PFSK-1 (cell line): ENCODE measurements at regions not wholly inside any gene's neighbourhood (a gene's known extent, or its start where the extent isn't known, plus 50 kb on each side); places are given as distances from the start of the nearest gene placed in this dataset.

Experiments used
- FOXP2 ChIP-seq: optimal IDR thresholded peaks from 2 replicates; pipeline ENCODE3; 2011; ENCODE audit warnings: borderline replicate concordance, control low read depth, inconsistent platforms; ENCODE audit not compliant: insufficient read depth; ENCODE audit errors: extremely low read length, extremely low read depth
- POLR2AphosphoS5 ChIP-seq: IDR thresholded peaks from 2 replicates; pipeline ENCODE4 v1.6.1; 2012; ENCODE audit warnings: low read depth, mild to moderate bottlenecking, control low read depth, low read length, moderate library complexity
- SIN3A ChIP-seq: IDR thresholded peaks from 2 replicates; pipeline ENCODE4 v1.6.1; 2012; ENCODE audit warnings: mild to moderate bottlenecking, low read length, moderate library complexity, borderline replicate concordance; ENCODE audit not compliant: insufficient read depth
- TAF1 ChIP-seq: IDR thresholded peaks from 2 replicates; pipeline ENCODE4 v1.6.1; 2012; ENCODE audit warnings: low read length, control low read depth, borderline replicate concordance; ENCODE audit not compliant: insufficient read depth
- TF ChIP-seq, protein P1 (sequence below), 2 experiments: IDR thresholded peaks; 2 replicates each; pipeline versions ENCODE4 v1.6.1 to v1.8.0; 2011 to 2012; ENCODE audit warnings: low read depth in 2 of 2, low read length in 2 of 2, control low read depth in 1 of 2, inconsistent platforms in 1 of 2, mild to moderate bottlenecking in 1 of 2, moderate library complexity in 1 of 2; ENCODE audit not compliant: insufficient read depth in 1 of 2

DNA sequence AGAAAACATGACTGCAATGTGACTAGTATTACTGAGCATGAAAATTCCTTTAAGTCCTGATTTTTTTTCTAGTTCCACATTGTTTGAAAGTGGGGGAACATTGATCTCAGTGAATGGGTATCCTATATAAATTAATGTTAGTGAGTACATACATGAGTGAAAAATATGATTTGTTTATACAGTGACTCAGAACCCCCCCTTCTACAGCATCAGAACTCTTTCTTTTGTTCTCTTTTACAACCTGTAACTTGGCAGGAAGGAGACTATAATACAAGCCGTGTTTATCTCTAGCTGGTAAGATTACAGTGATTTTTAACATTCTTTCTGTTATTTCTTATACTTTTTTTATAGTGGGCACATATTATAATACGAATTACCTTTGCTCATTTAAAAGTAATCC lies 384.7 kb downstream of the PDCD6IP start:
- TF ChIP-seq POLR2AphosphoS5 (no peak), TAF1 (no peak), FOXP2 (no peak), SIN3A (no peak)
- TF ChIP-seq, protein P1, sequence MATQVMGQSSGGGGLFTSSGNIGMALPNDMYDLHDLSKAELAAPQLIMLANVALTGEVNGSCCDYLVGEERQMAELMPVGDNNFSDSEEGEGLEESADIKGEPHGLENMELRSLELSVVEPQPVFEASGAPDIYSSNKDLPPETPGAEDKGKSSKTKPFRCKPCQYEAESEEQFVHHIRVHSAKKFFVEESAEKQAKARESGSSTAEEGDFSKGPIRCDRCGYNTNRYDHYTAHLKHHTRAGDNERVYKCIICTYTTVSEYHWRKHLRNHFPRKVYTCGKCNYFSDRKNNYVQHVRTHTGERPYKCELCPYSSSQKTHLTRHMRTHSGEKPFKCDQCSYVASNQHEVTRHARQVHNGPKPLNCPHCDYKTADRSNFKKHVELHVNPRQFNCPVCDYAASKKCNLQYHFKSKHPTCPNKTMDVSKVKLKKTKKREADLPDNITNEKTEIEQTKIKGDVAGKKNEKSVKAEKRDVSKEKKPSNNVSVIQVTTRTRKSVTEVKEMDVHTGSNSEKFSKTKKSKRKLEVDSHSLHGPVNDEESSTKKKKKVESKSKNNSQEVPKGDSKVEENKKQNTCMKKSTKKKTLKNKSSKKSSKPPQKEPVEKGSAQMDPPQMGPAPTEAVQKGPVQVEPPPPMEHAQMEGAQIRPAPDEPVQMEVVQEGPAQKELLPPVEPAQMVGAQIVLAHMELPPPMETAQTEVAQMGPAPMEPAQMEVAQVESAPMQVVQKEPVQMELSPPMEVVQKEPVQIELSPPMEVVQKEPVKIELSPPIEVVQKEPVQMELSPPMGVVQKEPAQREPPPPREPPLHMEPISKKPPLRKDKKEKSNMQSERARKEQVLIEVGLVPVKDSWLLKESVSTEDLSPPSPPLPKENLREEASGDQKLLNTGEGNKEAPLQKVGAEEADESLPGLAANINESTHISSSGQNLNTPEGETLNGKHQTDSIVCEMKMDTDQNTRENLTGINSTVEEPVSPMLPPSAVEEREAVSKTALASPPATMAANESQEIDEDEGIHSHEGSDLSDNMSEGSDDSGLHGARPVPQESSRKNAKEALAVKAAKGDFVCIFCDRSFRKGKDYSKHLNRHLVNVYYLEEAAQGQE (IDR thresholded peaks at IDR 0.05; ENCODE audit: insufficient read depth in 1 of 2, low read depth in 2 of 2, low read length in 2 of 2) = no peak

DNA sequence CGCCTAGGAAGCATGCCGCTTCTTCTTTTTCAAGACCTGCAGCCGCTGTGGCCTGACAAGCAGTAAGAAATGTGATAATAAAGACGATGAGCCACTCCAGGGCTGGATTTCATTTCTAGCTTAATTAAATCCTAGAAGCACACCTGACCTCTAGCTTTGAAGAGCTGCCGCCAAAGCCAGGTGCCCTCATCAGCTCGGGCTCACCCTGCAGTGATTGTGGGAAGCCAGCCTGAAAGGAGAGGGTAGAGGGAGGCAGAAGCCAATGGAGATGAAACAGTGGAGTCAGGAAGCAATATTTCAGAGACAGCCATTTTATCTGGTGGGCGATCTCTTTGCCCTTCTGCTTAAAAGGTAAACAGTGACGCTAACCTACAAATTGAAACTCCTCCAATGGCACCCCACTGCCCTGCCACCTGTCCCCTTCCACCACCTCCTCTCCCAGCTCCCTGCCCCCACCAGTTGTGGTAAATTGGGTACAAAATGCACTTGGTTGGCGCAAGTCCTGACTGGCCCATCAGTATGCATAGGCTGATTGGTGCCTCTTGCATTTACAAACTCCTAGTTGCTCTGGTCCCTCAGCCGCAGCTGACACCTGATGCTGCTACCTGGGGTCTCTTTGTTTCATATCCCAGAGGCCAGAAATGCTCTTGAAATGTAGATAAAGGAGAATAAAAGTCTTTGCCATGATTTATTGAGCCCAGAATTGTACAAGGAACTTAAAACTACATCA lies 385.3 kb downstream of the PDCD6IP start:
- TF ChIP-seq FOXP2 = no peak
- TF ChIP-seq, protein P1 (IDR thresholded peaks at IDR 0.05; ENCODE audit: insufficient read depth in 1 of 2, low read depth in 2 of 2, low read length in 2 of 2) = no peak
- TF ChIP-seq POLR2AphosphoS5 = no peak
- TF ChIP-seq TAF1 = no peak
- no peak for TF ChIP-seq SIN3A

DNA sequence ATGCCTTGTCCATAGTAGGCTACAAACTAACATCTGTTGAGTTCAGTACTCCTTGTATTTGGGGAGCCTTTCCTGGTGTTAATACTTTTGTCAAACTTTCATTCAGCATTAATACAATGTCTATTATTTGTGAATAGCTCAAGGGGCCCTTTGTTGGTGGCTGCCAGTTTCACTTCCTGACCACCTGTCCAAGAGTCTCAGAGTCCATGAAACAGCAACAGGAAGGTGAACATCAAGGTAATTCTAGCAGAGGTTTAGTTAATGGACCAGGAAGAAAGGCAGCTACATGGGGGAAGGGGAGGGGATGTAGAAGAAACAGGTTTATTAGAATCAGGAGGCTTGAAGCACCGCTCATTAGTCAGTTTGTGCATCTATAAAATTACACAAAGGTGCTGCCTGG lies 386.9 kb downstream of the PDCD6IP start:
- no peak for TF ChIP-seq TAF1
- TF ChIP-seq POLR2AphosphoS5 = no peak
- no peak for TF ChIP-seq FOXP2
- TF ChIP-seq, protein P1 (IDR thresholded peaks at IDR 0.05; ENCODE audit: insufficient read depth in 1 of 2, low read depth in 2 of 2, low read length in 2 of 2) = no peak
- no peak for TF ChIP-seq SIN3A

DNA sequence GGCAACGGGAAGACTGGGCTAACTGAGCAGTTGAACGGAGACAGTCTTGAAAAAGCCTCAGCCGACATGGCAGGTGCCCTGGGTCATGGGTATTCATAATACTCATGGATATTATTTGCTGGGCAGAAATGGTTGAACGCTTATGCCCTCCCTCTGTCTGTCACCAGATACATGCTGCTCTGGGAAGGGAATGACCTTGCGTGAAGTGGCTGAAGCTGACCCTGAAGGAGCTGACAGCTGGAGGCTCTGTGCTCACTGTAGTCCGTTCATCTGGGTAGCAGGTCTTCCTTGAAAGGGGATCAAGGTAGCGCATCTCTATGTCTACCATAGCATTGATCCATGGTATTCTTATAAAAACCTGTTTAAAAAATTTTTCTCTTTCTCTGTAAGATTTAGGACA lies 390.7 kb downstream of the PDCD6IP start:
- TF ChIP-seq FOXP2 (no peak), POLR2AphosphoS5 (no peak), TAF1 (no peak)
- TF ChIP-seq, protein P1 (IDR thresholded peaks at IDR 0.05; ENCODE audit: insufficient read depth in 1 of 2, low read depth in 2 of 2, low read length in 2 of 2) = no peak

DNA sequence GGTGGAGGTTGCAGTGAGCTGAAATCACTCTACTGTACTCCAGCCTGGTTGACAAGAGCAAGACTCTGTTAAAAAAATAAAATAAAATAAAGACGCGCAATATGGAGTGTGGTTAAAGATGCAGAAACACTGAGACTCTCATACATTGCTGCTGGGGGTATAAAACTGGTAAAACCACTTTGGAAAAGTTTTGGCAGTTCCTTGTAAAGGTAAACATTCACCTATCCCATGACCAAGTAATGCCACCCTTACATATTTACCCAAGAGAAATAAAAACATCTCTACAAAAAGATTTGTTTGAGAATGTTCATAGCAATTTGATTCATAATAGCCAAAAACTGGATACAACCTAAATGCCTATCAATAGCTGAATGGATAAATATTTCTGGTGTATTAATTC lies 398.5 kb downstream of the PDCD6IP start:
- TF ChIP-seq POLR2AphosphoS5 = no peak
- TF ChIP-seq, protein P1 (IDR thresholded peaks at IDR 0.05; ENCODE audit: insufficient read depth in 1 of 2, low read depth in 2 of 2, low read length in 2 of 2) = no peak
- TF ChIP-seq FOXP2 = no peak
- TF ChIP-seq TAF1 = no peak
- no peak for TF ChIP-seq SIN3A
